ENCODE measurements at regions not wholly inside any gene's neighbourhood (a gene's known extent, or its start where the extent isn't known, plus 50 kb on each side); places are given as distances from the start of the nearest gene placed in this dataset.
"Not testable (repeated sequence)": the region's sequence is repeated elsewhere in the genome, so short reads cannot be mapped to it uniquely, and the experiment has no call there.

DNA sequence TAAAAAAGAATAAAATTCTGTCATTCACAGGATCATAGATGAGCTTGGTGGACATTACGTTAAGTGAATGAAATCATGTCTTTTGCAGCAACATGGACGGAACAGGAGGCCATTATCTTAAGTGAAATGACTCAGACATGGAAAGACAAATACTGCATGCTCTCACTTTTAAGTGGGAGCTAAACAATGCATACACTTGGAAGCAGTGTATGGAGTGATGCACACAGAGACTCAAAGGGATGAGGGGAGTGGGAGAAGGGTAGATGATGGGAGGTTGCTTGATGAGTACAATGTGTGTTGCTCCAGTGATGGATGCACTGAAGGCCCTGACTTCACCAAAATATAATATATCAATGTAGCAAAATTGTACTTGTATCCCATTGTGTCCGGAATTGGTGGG lies 293.4 kb downstream of the CD109 start:
- in situ Hi-C loops (cut with HindIII; ENCODE audit: low sequenced_read_pairs) = no loop called here
- TF ChIP-seq, protein P1, sequence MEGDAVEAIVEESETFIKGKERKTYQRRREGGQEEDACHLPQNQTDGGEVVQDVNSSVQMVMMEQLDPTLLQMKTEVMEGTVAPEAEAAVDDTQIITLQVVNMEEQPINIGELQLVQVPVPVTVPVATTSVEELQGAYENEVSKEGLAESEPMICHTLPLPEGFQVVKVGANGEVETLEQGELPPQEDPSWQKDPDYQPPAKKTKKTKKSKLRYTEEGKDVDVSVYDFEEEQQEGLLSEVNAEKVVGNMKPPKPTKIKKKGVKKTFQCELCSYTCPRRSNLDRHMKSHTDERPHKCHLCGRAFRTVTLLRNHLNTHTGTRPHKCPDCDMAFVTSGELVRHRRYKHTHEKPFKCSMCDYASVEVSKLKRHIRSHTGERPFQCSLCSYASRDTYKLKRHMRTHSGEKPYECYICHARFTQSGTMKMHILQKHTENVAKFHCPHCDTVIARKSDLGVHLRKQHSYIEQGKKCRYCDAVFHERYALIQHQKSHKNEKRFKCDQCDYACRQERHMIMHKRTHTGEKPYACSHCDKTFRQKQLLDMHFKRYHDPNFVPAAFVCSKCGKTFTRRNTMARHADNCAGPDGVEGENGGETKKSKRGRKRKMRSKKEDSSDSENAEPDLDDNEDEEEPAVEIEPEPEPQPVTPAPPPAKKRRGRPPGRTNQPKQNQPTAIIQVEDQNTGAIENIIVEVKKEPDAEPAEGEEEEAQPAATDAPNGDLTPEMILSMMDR (IDR thresholded peaks at IDR 0.05; ENCODE audit: low read depth, low read length, missing control alignments) = no peak
- no peak for DNase-seq (ENCODE audit: low read depth)
- H3K4me3 ChIP-seq (ENCODE audit: low read depth, low read length) = no peak overlapping the region

DNA sequence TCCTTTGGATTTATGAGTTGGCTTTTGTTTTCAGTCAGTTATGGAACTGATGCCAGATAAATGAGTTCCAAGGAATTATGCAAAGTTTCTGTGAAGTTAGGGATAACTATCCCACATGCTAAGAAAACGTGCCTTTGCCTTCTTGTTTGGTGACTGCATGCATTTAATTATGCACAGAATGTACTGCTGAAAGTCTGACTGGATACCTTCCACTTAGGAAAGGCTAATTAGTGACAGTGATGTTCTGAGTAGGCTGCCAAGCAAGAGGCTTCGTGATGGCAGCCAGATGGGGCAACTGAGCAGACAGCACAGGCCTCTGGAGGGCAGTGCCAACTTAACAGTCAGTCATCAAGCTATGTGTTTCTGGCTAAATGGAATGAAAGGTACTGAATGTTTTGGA lies 289.9 kb downstream of the CD109 start:
- in situ Hi-C loops (cut with HindIII; ENCODE audit: low sequenced_read_pairs) = no loop called here
- no peak for DNase-seq (ENCODE audit: low read depth)
- no peak overlapping the region for H3K4me3 ChIP-seq (ENCODE audit: low read depth, low read length)
- TF ChIP-seq, protein P1 (IDR thresholded peaks at IDR 0.05; ENCODE audit: low read depth, low read length, missing control alignments) = no peak

DNA sequence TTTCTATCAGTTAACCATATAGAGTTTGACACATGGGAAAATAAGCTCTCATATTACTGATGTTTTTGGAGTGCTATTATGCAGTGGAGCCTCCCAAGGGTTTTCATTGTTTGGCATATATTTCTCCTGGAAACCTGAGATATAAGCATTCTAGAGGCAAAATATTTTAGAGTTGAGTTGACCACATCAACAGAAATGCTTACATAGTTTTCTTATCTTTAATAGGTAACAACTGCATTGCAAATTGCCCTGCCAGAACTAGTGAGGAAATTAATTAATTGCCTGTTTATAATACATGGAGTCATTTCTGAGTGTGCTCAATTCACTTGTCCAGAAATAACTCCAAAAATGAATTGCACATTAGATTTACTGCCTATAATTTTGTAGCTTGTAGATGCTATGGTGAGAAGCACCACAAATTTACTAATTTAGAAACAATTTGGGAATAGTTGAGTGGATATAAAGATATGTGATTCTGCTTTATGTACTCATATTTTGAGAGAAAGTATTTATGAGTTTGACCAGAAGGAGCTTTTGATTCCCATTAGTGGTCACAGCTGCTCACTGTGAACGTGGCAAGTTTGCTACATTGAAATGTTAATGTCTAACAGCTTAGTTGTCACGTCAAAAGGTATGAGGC lies 288.7 kb downstream of the CD109 start:
- in situ Hi-C loops (cut with HindIII; ENCODE audit: low sequenced_read_pairs) = no loop called here
- TF ChIP-seq, protein P1 (IDR thresholded peaks at IDR 0.05; ENCODE audit: low read depth, low read length, missing control alignments) = no peak
- H3K4me3 ChIP-seq (ENCODE audit: low read depth, low read length) = no peak overlapping the region
- DNase-seq (ENCODE audit: low read depth) = no peak

DNA sequence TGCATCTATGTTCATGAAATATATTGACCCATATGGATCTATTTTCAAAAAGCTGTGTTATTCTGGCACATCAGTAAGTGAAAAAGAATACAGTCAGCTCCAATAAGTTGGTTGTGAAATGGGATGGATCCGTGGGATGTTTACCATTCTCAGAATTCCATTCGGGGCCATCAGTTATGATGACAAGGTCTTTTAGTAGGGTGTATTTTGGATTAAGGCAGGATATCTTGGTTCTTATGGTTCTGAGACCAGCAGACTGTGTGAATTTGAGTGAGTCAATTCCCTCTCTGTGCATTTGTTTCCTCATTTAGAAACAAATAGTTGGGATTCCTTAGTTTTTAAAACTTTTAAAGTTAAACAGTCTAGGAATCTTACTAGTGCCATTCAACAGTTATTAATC lies 287.4 kb downstream of the CD109 start:
- no peak overlapping the region for H3K4me3 ChIP-seq (ENCODE audit: low read depth, low read length)
- no peak for DNase-seq (ENCODE audit: low read depth)
- in situ Hi-C loops (cut with HindIII; ENCODE audit: low sequenced_read_pairs) = no loop called here
- TF ChIP-seq, protein P1 (IDR thresholded peaks at IDR 0.05; ENCODE audit: low read depth, low read length, missing control alignments) = no peak

DNA sequence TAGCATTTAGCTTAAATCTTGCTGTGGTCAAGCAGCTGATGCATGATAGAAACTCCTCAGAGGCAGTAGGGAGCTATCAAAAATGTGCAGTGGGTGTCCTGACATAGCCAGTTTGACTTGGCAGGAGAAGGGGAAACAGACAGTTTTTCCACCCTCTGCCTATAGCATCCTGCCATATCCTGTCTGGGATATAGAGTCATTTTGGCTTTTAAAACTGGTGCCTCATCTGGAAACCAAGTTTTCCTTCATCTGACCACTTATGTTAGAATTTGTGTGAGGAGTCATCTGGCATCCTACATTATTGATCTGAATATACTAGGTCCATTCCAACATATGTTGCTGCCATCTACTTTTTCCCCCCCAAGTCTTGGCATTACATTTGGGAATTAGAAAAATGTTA lies 284.1 kb downstream of the CD109 start:
- DNase-seq (ENCODE audit: low read depth) = no peak
- in situ Hi-C loops (cut with HindIII; ENCODE audit: low sequenced_read_pairs) = no loop called here
- TF ChIP-seq, protein P1 (IDR thresholded peaks at IDR 0.05; ENCODE audit: low read depth, low read length, missing control alignments) = no peak
- no peak overlapping the region for H3K4me3 ChIP-seq (ENCODE audit: low read depth, low read length)

DNA sequence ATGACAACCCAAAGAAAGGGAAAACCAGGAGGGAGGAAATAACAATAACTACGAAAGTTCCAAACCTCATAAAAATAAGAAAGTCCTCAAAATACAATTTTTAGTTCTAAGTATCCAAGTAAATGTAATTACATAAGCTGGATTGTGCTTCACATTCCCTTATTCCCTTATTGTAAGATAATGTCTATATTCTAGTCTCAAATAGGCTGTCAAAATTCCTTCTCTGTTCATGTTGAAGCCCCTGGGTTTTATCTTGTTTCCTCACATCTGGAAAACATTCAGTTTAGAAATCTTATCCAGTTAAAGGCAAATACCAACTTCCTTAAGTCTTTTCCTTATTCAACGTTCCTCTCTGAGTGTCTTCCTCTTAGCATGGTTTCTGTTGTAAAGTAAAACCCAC lies 282.3 kb downstream of the CD109 start:
- H3K4me3 ChIP-seq (ENCODE audit: low read depth, low read length) = no peak overlapping the region
- TF ChIP-seq, protein P1 (IDR thresholded peaks at IDR 0.05; ENCODE audit: low read depth, low read length, missing control alignments) = no peak
- in situ Hi-C loops (cut with HindIII; ENCODE audit: low sequenced_read_pairs) = no loop called here
- no peak for DNase-seq (ENCODE audit: low read depth)

DNA sequence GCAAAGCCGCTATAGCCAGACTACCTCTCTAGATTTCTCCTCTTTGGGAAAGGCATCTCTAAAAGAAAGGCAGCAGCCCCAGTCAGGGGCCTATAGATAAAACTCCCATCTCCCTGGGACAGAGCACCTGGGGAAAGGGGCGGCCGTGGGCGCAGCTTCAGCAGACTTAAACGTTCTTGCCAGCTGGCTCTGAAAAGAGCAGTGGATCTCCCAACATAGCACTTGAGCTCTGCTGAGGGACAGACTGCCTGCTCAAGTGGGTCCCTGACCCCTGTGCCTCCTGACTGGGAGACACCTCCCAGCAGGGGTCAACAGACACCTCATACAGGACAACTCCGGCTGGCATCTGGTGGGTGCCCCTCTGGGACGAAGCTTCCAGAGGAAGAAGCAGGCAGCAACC lies 276.5 kb downstream of the CD109 start:
- in situ Hi-C loops (cut with HindIII; ENCODE audit: low sequenced_read_pairs) = loop anchor here (25.0 kb wide), 1 partner anchor 1240 kb away; the partner anchor contains the start of gene COL12A1

More for the DNA sequence above, 276.5 kb downstream of the CD109 start:
- DNase-seq (ENCODE audit: low read depth); H3K4me3 ChIP-seq (ENCODE audit: low read depth, low read length): not testable (repeated sequence)
